ENCODE measurements at regions not wholly inside any gene's neighbourhood (a gene's known extent, or its start where the extent isn't known, plus 50 kb on each side); places are given as distances from the start of the nearest gene placed in this dataset.
"Not testable (repeated sequence)": the region's sequence is repeated elsewhere in the genome, so short reads cannot be mapped to it uniquely, and the experiment has no call there.

GRCh38 chr1:181173761-181174447 is 85.4 kb downstream of the IER5 start:
- DNase-seq: no peak

DNA sequence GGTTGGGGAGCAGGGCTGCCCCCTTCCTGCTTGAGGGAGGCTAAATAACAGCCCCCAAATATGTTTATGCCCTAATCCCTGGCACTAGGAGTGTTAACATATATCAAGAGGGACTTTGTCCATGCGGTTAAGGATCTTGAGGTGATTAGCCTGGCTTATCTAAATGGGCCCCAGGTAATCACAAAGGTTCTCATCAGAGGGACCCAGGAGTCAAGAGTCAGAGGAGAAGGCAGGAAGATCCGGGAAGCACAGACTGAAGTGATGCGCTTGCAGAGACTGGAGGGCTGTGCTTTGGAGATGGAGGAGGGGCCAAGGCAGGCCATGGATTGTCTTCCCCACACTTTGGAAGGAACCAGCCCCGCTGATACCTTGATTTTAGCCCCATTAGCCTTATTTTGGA is 86.4 kb downstream of the IER5 start:
- DNase-seq: no peak

DNA sequence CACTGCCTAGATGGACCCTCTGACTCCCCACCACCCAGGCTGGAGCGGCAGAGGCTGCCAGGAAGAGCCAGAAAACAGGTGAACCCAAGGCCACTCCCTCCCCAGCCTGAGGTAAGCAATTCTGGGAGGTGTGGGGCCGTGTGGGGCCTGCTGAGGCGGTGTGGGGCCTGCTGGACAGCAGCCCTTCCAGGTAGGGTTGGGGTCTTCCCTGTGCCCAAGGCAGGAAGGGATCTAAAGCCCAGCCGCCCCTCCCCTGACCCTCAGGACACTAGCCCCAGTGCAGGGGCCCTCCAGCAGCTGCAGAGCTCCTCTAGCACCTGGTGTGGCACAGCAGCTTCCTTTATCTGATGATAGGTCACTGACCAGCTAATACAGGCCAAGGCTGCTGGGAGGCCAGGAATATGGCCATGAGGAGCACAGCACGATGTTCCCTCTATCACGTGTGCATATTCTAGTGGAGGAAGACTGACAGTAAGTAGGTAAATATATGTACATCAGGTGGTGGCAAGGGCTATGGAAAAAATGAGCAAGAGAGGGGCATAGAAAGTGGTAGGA is 86.9 kb downstream of the IER5 start:
- no peak for DNase-seq

DNA sequence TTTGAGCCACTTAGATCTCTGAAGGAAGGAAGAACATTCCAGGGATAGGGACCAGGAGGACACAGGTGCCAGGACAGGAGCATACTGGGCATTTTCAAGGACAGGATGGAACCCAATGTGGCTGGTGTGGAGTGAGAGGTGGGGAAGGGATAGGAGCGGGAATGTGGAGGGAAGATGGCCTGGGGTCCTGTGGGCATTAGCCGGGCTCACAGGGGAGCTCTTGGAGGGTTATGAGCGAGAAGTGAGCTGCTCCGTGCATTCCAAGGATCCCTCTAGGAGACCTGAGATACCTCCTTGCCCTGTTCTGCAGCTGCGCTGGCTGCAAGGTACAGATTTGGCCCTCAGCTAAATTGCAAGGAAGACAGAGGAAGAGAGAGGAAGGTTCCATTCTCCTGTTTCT is 87.5 kb downstream of the IER5 start:
- DNase-seq: no peak

DNA sequence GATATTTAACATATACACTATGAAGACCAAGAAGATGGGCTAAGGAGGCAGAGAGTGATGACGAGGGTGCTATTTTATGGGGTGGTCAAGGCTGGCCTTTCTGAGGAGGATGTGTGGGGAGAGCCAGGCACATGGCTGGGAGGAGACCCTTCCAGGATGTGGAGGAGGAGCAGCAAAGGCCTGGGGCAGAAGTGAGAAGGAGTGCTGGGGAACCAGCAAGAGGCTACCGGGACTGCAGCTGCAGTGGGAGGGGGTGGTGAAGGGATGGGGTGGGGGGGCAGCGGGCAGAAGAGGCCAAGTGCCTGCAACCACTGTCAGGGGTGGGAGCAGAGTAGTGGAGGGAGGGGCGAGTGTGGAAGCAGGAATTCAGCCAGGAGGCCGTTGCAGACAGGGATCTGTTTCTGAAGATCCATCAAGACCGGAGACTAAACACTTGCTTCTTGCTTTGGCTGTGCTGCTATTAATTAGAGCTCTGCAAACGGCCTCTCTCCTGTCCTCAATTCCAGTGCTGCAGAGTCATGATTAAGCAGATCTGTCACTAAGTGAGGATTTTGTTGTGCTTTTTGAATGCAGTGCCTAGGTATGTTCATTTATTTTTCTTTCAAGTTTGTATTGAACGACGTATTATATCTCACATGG is 89.9 kb downstream of the IER5 start:
- DNase-seq: no peak

GRCh38 chr1:181179279-181179986 is 90.9 kb downstream of the IER5 start:
- DNase-seq: no peak

DNA sequence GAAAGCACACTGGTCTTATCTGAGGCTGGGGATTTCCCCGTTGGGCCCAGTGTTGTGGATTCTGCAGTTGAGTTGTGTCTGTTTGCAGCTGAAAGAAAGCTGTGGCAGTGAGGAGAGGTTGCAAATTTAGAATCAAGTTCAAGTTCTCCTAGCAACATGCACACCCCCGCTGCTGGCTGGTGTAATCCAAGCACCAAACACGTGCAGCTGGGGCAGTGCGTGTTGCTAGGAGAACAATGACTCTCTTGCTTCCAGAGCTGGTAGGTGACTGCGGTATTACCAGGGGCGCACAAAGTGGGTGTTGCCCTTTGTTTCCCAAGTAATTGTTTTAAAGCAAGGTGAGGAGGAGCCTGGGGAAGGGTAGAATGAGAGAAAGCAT is 91.5 kb downstream of the IER5 start:
- peak; percentile 7 to 17 for DNase-seq

GRCh38 chr1:181180407-181181031 is 92.0 kb downstream of the IER5 start:
- no peak for DNase-seq

DNA sequence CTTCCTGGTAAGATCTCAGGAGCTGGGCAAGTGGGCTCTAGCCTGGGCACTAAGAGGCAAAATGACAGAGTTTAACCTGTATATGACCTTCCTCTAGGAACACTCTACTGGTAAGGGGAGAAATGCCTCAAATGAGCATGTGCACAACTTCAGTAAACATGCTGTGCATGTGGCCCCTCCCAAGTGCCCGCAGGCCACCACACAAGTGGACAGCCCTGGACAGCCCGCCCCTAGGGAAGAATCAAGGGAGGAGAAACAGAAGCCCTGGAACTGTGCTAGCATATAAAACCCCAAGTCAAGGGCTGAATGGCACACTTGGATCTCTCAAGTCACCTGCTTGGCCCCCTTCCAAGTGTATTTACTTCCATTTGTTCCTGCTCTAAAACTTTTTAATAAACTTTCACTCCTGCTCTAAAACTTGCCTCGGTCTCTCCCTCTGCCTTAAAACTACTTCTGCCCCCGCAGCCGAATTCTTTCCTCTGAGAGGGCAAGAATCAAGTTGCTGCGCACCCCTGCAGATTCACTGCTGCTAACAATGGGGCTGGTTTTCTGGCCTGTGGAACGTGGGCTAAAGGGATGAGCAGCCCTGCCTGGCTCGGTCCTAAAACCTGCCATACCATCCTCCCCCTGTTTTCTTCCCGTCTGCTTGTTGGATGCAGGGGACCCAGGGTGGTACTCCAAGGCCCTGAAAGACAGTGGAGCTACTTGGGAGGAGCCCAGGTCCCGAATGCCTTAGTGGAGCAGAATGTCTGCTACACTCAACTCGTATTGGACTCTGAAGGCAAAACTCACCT is 93.5 kb downstream of the IER5 start:
- no peak for DNase-seq

DNA sequence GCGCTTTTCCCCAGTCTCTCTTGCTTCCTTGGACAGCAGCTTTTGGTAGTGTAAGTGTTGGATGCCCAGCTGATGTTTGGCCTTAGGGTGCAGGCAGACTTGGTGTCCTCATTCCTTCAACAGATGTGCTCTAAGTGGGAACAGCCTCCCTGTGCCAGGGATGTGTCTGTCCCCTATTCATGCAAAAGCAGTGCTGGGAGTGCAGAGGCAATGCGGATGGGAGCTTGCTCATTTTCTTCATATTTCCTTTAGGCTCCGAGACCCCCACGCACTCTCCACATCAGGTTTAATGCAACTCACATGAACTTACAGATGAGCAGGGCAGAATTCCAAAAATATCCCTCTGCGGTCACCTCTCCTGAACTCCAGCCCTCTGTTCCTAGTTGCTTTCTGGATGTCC is 96.1 kb downstream of the IER5 start:
- no peak for DNase-seq

- no peak for DNase-seq
Measured at GRCh38 chr1:181185461-181185860, 97.0 kb downstream of the IER5 start.

DNA sequence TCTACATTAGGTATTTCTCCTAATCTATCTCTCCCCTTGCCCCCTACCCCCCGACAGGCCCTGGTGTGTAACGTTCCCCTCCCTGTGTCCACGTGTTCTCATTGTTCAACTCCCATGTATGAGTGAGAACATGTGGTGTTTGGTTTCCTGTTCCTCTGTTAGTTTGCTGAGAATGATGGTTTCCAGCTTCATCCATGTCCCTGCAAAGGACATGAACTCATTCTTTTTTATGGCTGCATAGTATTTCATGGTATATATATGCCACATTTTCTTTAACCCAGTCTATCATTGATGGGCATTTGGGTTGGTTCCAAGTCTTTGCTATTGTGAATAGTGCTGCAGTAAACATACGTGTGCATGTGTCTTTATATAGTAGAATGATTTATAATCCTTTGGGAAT is 97.6 kb downstream of the IER5 start:
- not testable (repeated sequence) for DNase-seq

DNA sequence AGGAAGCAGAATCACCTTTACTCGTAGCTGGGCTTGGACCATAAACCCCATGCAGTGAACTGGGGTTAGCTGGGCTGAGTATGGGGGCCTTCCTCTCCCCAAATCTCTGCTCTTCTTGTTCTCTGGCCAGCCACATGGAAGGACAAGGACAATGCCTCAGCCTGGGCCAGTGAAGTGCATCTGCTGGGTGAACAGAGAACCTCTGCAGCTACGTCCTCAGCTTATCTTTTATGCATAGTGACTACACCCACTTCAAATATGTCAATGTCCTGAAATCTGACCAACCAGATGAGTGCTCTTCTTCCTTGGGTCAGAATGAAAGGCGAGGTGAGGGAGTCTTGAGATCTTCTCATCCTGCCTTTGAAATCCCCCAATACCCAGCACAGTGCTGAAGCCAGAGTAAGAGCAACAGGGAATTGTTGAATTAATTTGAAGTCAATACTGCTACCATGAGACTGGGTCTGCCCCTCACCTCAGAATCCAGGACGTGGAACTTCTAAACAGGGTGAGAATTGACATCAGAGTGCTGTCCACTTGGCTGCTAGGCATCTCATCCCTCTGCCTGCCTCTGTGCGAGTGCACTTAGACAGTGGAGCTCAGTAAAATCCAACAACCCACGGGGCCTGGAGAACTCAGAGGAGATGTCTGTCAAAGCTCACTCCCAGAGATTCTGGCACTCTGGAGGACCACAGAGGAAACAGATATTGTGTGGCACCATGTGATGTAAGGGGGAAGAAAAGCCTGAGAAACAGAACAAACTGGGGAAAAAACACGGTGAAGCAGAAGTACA is 99.0 kb downstream of the IER5 start:
- no peak for DNase-seq

- no peak for DNase-seq
Measured at GRCh38 chr1:181189245-181189644, 100.7 kb downstream of the IER5 start.

DNA sequence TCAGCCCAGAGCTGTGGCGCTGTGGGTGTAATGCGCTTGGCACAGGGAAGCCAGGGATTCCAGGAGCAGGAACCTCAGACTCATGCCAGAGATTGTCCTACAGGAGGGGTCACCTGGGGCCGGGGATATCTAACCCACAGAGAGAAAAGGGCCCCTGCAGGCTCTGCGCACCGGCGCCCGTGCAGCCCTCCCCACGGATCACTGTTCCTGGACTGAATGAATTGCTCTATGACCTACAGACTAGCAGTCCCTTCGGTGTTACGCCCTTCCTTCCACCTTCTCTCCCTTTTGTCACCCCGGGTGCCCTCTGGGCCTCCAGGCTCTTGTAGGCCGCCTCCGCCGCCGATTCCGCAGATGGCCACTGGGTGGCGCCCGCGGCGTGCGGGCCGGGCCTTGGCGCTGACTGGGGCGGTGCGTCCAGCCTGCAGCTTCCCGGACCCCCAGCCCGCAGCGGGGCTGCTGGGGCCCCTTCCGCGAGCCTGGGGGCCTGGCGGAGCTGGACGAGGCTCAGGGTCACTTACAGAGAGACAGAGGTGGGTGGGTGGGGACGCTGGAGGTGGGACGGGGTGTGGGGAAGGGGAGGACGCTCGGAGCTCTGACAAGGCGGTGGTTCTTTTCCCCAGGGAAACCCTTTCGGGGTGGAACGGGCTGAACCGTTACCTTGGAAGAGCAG is 101.3 kb downstream of the IER5 start:
- peak; percentile 72 to 74 for DNase-seq

- DNase-seq: no peak
Measured at GRCh38 chr1:181190364-181191035, 102.0 kb downstream of the IER5 start.

DNA sequence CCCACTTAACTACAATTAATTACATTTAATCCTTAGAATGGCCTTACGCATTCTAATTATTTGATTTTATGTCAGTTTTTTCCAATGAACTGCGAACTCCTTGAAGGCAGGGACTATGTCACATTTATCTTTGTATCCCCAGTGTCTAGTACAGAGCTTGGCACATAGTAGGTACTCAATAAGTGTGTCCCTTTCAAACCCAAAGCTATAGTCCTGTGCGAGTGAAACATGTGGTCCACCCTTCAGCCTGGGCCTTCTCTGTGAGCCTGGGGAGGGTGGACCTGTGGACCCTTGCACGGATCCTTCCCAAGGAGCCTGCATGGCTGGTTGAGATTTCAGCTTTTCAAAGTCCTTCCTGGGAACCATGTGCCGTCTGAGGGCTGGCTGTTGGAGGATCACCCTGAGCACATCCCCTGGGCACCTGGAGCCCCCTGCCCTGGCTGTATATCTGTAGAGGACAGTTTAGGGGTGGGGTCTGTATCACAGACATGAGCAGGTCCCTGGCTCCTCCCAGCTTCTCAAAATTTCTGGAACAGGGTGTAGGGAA is 103.1 kb downstream of the IER5 start:
- DNase-seq: no peak

- DNase-seq: no peak
Measured at GRCh38 chr1:181192316-181192715, 103.8 kb downstream of the IER5 start.

- DNase-seq: no peak
Measured at GRCh38 chr1:181202986-181203555, 114.6 kb downstream of the IER5 start.

DNA sequence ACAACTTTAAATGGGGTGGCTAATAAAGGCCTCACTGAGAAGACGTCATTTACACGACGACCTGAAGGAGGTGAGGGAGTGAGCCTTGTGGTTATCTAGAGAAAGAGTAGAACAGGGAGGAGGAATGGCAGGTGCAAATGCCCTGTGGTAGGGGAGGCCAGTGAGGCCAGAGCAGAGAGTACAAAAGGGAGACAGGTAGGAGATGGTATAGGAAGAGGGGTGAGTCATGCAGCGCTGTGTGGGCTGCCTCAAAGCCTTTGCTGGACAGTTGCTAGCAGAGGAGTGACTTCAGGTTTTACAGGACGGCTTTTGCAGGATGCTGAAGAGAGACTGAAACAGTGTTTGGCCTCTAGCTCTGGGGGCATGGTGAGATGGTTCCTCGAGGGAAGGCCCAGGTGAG is 116.0 kb downstream of the IER5 start:
- DNase-seq: no peak
